Keratinocyte (primary cell): ENCODE measurements at regions not wholly inside any gene's neighbourhood (a gene's known extent, or its start where the extent isn't known, plus 50 kb on each side); places are given as distances from the start of the nearest gene placed in this dataset.

Experiments
- DNase-seq: peaks from one replicate; pipeline ENCODE4 v3.0.0-alpha.2; 2011; ENCODE audit warnings: low read depth, missing footprints, low spot score
- FAIRE-seq: peaks from 2 replicates; lab custom pipeline; 2011; peaks lifted over from hg19 to GRCh38; lab: Jason Lieb, UNC
- H2AFZ ChIP-seq: 2 replicates; pipeline ENCODE4 v1.6.0; 2012; ENCODE audit warnings: low read length, control low read depth, inconsistent platforms; ENCODE audit not compliant: control insufficient read depth
- H3K27ac ChIP-seq: 2 replicates; pipeline ENCODE4 v1.5.1; 2011; ENCODE audit warnings: low read length; ENCODE audit not compliant: control insufficient read depth, insufficient read depth
- H3K27me3 ChIP-seq: 3 replicates; pipeline ENCODE4 v1.6.0; 2011; ENCODE audit warnings: low read length; ENCODE audit not compliant: control insufficient read depth, insufficient read depth; ENCODE audit errors: extremely low read depth
- H3K36me3 ChIP-seq, 2 experiments: 2 replicates in 1 of 2; 3 replicates in 1 of 2; pipeline ENCODE4 v1.5.1; 2011; ENCODE audit warnings: low read length in 2 of 2, mild to moderate bottlenecking in 1 of 2; ENCODE audit not compliant: control insufficient read depth in 2 of 2, insufficient read depth in 2 of 2; ENCODE audit errors: extremely low read depth in 1 of 2
- H3K4me1 ChIP-seq: 3 replicates; pipeline ENCODE4 v1.5.1; 2011; ENCODE audit warnings: low read length; ENCODE audit not compliant: control insufficient read depth, insufficient read depth; ENCODE audit errors: extremely low read depth
- H3K4me2 ChIP-seq: 3 replicates; pipeline ENCODE4 v1.6.0; 2011; ENCODE audit warnings: low read depth, low read length; ENCODE audit not compliant: control insufficient read depth, insufficient read depth; ENCODE audit errors: extremely low read depth
- H3K4me3 ChIP-seq, 3 experiments: fragments of 200-600 bp in 1 of 3; sonication (generic) in 1 of 3; 2 replicates in 2 of 3; 3 replicates in 1 of 3; pipeline ENCODE4 v1.5.1; 2011 to 2016; ENCODE audit warnings: low read length in 3 of 3, mild to moderate bottlenecking in 3 of 3, control low read depth in 2 of 3, inconsistent platforms in 1 of 3, low read depth in 1 of 3, mixed read lengths in 1 of 3, mixed run types in 1 of 3, moderate library complexity in 1 of 3; ENCODE audit not compliant: control insufficient read depth in 2 of 3, insufficient read depth in 2 of 3; ENCODE audit errors: extremely low read depth in 1 of 3
- H3K79me2 ChIP-seq: 2 replicates; pipeline ENCODE4 v1.6.0; 2012; ENCODE audit warnings: low read length; ENCODE audit not compliant: control insufficient read depth, insufficient read depth
- H3K9ac ChIP-seq: 3 replicates; pipeline ENCODE4 v1.6.0; 2011; ENCODE audit warnings: low read length; ENCODE audit not compliant: control insufficient read depth, insufficient read depth; ENCODE audit errors: extremely low read depth
- H3K9me1 ChIP-seq: 3 replicates; pipeline ENCODE4 v1.6.0; 2011; ENCODE audit warnings: low read length; ENCODE audit not compliant: control insufficient read depth, insufficient read depth; ENCODE audit errors: extremely low read depth
- H3K9me3 ChIP-seq: 2 replicates; pipeline ENCODE4 v1.5.1; 2012; ENCODE audit warnings: low read depth, low read length; ENCODE audit not compliant: control insufficient read depth
- H4K20me1 ChIP-seq: 3 replicates; pipeline ENCODE4 v1.6.0; 2011; ENCODE audit warnings: low read length; ENCODE audit not compliant: control insufficient read depth, insufficient read depth; ENCODE audit errors: extremely low read depth
- CTCF ChIP-seq, 3 experiments: IDR thresholded peaks in 1 of 3; conservative IDR thresholded peaks in 1 of 3; optimal IDR thresholded peaks in 1 of 3; 2 replicates in 2 of 3; 3 replicates in 1 of 3; pipeline versions ENCODE3 to v1.5.1; 2011; ENCODE audit warnings: low read length in 3 of 3, mild to moderate bottlenecking in 3 of 3, moderate library complexity in 2 of 3, control low read depth in 1 of 3, inconsistent platforms in 1 of 3; ENCODE audit not compliant: insufficient read depth in 2 of 3; ENCODE audit errors: extremely low read depth in 1 of 3
- EZH2 ChIP-seq: IDR thresholded peaks from one replicate; pipeline ENCODE4 v1.6.1; 2012; ENCODE audit warnings: inconsistent platforms, mild to moderate bottlenecking, low read length, moderate library complexity
- dilution Hi-C: fragments of 300-500 bp; cut with MboI; formaldehyde crosslinking; loops from one replicate; pipeline ENCODE4 v1.7.0; 2020; ENCODE audit warnings: low sequenced_read_pairs; ENCODE audit not compliant: extremely low pct_ligation_motif_present

GRCh38 chr14:37972941-37973887 is 234.5 kb upstream of the SSTR1 start:
- Histone ChIP-seq H3K27ac (no peak overlapping the region), H3K4me1 (no peaks in the 10 kb centered on the region), H3K27me3 (no peaks in the 10 kb centered on the region), H3K79me2 (no peaks in the 10 kb centered on the region), H3K4me3 (no peak overlapping the region), H3K9me1 (no peaks in the 10 kb centered on the region), H3K4me2 (no peak overlapping the region), H3K9ac (no peak overlapping the region), H4K20me1 (no peaks in the 10 kb centered on the region), H2AFZ (no peak overlapping the region), H3K36me3 (no peaks in the 10 kb centered on the region), H3K9me3 (no peaks in the 10 kb centered on the region)
- FAIRE-seq = no peak
- dilution Hi-C loops = no loop called here
- no peak for DNase-seq
- TF ChIP-seq CTCF (optimal IDR thresholded peaks at IDR 0.05 in 1 of 3, IDR thresholded peaks at IDR 0.05 in 1 of 3, conservative IDR thresholded peaks at IDR 0.05 in 1 of 3; ENCODE audit: extremely low read depth in 1 of 3, insufficient read depth in 2 of 3, low read length in 3 of 3) = no peak
- no peak for TF ChIP-seq EZH2

DNA sequence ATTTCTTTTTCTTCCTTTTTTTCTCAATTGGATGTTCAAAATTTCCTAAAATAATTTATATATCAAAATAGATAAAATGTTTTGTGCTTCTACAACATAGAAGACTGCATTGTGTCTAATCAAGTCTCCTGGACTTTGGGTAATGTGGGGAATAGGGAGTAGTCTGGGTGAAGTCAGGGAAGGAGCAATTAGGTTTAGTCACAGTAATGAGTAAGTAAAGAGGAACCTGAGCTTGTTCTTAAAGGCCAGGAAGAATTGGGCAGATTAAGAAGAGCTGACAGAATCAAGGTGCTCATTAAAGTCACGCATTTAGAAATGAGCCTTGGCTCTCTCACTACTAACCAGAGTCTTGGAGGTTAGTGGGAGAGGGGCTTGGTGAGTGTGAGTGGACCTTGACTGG is 233.3 kb upstream of the SSTR1 start:
- H3K9ac ChIP-seq = no peak overlapping the region
- dilution Hi-C loops = no loop called here
- no peak for DNase-seq
- no peak overlapping the region for H3K27ac ChIP-seq
- H3K79me2 ChIP-seq = no peaks in the 10 kb centered on the region
- H2AFZ ChIP-seq = no peak overlapping the region
- no peaks in the 10 kb centered on the region for H3K27me3 ChIP-seq
- FAIRE-seq = no peak
- no peaks in the 10 kb centered on the region for H3K4me1 ChIP-seq
- no peaks in the 10 kb centered on the region for H3K9me1 ChIP-seq
- no peaks in the 10 kb centered on the region for H3K9me3 ChIP-seq
- no peak overlapping the region for H3K4me3 ChIP-seq
- H3K4me2 ChIP-seq = no peak overlapping the region
- H4K20me1 ChIP-seq = no peaks in the 10 kb centered on the region
- TF ChIP-seq EZH2 = no peak
- no peak for TF ChIP-seq CTCF (optimal IDR thresholded peaks at IDR 0.05 in 1 of 3, IDR thresholded peaks at IDR 0.05 in 1 of 3, conservative IDR thresholded peaks at IDR 0.05 in 1 of 3; ENCODE audit: extremely low read depth in 1 of 3, insufficient read depth in 2 of 3, low read length in 3 of 3)
- no peaks in the 10 kb centered on the region for H3K36me3 ChIP-seq
